HEK293T (cell line): ENCODE measurements at regions not wholly inside any gene's neighbourhood (a gene's known extent, or its start where the extent isn't known, plus 50 kb on each side); places are given as distances from the start of the nearest gene placed in this dataset.
"Not testable (repeated sequence)": the region's sequence is repeated elsewhere in the genome, so short reads cannot be mapped to it uniquely, and the experiment has no call there.

Experiments
- CTCF ChIA-PET: fragments of 350-600 bp; formaldehyde crosslinking; extraction: SDS; loops from one replicate; lab custom pipeline; 2021; ENCODE audit warnings: antibody characterized with exemption, inconsistent platforms; lab: Yijun Ruan, JAX
- POLR2A ChIA-PET: fragments of 350-600 bp; formaldehyde crosslinking; extraction: SDS; loops from one replicate; lab custom pipeline; 2020; ENCODE audit warnings: antibody characterized with exemption, inconsistent platforms; lab: Yijun Ruan, JAX
- DNase-seq: peaks from one replicate; pipeline ENCODE4 v3.0.0; 2012; ENCODE audit warnings: mixed read lengths; ENCODE audit errors: extremely low spot score
- ARNT ChIP-seq: fragments of 450-650 bp; IDR thresholded peaks from 2 replicates; pipeline ENCODE4 v1.6.1; 2017; ENCODE audit warnings: mild to moderate bottlenecking
- BHLHE40 ChIP-seq: fragments of 450-650 bp; IDR thresholded peaks from 2 replicates; pipeline ENCODE4 v1.6.1; 2016; ENCODE audit warnings: mild to moderate bottlenecking, moderate library complexity, borderline replicate concordance
- CTBP1 ChIP-seq: fragments of 450-650 bp; IDR thresholded peaks from 2 replicates; pipeline ENCODE4 v1.6.1; 2016; ENCODE audit warnings: borderline replicate concordance
- ELF4 ChIP-seq: fragments of 450-650 bp; IDR thresholded peaks from 2 replicates; pipeline ENCODE4 v1.6.1; 2017; ENCODE audit warnings: antibody characterized with exemption
- FOXA1 ChIP-seq: fragments of 450-650 bp; IDR thresholded peaks from 2 replicates; pipeline ENCODE4 v1.6.1; 2016; ENCODE audit warnings: mild to moderate bottlenecking
- FOXK2 ChIP-seq: fragments of 450-650 bp; IDR thresholded peaks from 2 replicates; pipeline ENCODE4 v1.6.1; 2016; ENCODE audit warnings: mild to moderate bottlenecking
- FOXM1 ChIP-seq: fragments of 450-650 bp; IDR thresholded peaks from 2 replicates; pipeline ENCODE4 v1.6.1; 2017; ENCODE audit warnings: mild to moderate bottlenecking, borderline replicate concordance
- HDGF ChIP-seq: fragments of 450-650 bp; IDR thresholded peaks from 2 replicates; pipeline ENCODE4 v1.6.1; 2017; ENCODE audit warnings: antibody characterized with exemption, borderline replicate concordance
- L3MBTL2 ChIP-seq: fragments of 450-650 bp; conservative IDR thresholded peaks from 2 replicates; pipeline ENCODE4 v1.6.1; 2016; ENCODE audit warnings: mild to moderate bottlenecking
- LEF1 ChIP-seq: fragments of 450-650 bp; IDR thresholded peaks from 2 replicates; pipeline ENCODE4 v1.6.1; 2017; ENCODE audit warnings: mild to moderate bottlenecking, borderline replicate concordance
- NFRKB ChIP-seq: fragments of 450-650 bp; IDR thresholded peaks from 2 replicates; pipeline ENCODE4 v1.6.1; 2016; ENCODE audit warnings: mild to moderate bottlenecking, moderate library complexity
- SP1 ChIP-seq: fragments of 450-650 bp; IDR thresholded peaks from 2 replicates; pipeline ENCODE4 v1.6.1; 2017
- SUZ12 ChIP-seq: fragments of 450-650 bp; IDR thresholded peaks from 2 replicates; pipeline ENCODE4 v1.6.1; 2016; ENCODE audit warnings: mild to moderate bottlenecking
- TARDBP ChIP-seq: fragments of 450-650 bp; IDR thresholded peaks from 2 replicates; pipeline ENCODE4 v1.6.1; 2016
- ZNF384 ChIP-seq: fragments of 450-650 bp; IDR thresholded peaks from 2 replicates; pipeline ENCODE4 v1.6.1; 2016
- TF ChIP-seq, protein P1 (sequence below): fragments of 450-650 bp; IDR thresholded peaks from 2 replicates; pipeline ENCODE4 v1.6.1; 2016

DNA sequence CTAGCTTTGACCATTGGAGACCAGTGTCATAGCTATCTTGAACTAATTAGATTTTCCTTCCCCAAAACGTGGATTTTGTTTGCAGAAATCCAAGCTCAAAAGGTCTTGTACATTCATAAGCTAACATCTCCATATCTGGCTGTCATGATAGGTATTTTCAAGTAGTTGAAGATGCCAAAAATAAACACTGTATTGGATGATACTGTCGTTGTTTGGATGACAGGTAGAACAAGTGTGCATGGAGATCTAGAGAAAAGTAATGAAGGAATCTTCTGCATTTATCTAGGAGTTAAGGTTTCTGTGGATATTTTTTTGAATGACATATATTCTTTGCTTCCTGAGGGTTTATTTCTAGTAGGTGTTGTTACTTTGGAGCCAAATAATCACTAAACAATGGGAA, 1696.1 kb downstream of the SI start:
- no peak for DNase-seq
- ChIA-PET POLR2A (no interaction called here), CTCF (no interaction called here)
- TF ChIP-seq ELF4 = no peak
- no peak for TF ChIP-seq BHLHE40
- no peak for TF ChIP-seq CTBP1
- TF ChIP-seq L3MBTL2 = no peak
- TF ChIP-seq TARDBP = no peak
- no peak for TF ChIP-seq HDGF
- no peak for TF ChIP-seq ZNF384
- no peak for TF ChIP-seq FOXK2
- TF ChIP-seq SP1 = no peak

DNA sequence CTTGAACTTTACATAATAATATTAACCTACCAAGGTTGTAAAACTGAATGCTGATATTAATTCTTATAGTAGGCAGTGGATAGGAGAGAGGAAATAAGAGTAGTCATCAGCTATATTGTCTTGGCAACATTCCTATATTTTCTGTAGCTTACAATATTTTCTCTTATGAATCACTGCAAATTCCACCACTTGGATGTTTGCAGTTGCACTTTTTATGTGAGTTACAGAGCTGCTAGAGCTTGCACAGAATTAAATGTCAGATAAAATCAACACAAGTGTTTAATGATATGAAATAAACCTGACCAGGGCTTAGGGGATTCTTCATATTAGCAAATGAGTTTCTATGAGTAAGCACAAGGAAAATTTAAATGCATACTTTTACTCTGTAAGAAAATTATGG, 1710.1 kb downstream of the SI start:
- TF ChIP-seq TARDBP = no peak
- ChIA-PET CTCF (no interaction called here), POLR2A (no interaction called here)
- no peak for DNase-seq

DNA sequence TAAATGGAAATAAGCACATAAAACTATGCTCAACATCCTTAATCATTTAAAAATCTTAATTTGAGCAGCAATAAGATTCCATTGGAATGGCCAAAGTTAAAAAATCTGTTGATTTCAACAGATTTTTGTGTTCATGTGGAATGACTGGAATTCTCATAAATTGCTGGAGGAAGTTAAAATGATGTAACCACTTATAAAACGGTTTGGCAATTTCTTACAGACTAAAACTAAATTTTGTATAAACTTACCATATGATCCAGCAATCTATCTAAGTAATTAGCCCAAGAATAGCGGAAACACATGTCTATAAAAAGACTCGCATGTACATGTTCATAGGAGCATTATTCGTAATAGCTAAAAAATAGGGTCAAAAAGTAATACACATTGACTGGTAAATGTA, 1713.6 kb downstream of the SI start:
- TF ChIP-seq TARDBP = no peak
- no peak for TF ChIP-seq FOXM1
- DNase-seq = no peak
- ChIA-PET CTCF (no interaction called here), POLR2A (no interaction called here)

DNA sequence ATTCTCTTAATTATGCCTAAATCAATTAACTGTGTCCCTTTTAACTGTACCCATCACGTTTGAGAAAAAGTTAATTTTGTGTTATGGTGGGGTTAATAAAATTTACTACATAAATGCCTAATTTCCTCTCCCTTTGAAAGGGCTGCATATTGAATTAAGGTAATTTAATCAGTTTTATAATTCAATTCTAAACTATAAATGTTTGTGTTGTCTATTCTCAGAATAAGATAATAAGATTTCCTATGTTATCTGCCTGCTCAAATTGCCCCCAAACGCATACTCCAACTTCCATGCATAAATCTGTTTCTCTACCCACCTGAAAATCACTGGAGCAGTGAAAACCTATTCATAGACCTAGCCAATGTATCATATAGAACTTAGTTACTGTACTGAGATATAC, 1716.1 kb downstream of the SI start:
- DNase-seq = no peak
- CTCF ChIA-PET = interaction anchor here (0.6 kb wide), 1 partner anchor 14 kb away, joined by 3 read pairs; no protein-coding TSS in a partner anchor
- POLR2A ChIA-PET = no interaction called here
- TF ChIP-seq CTBP1 (no peak), ARNT (no peak), LEF1 (no peak), HDGF (no peak), SUZ12 (no peak), TARDBP (no peak), FOXM1 (no peak), BHLHE40 (no peak)

DNA sequence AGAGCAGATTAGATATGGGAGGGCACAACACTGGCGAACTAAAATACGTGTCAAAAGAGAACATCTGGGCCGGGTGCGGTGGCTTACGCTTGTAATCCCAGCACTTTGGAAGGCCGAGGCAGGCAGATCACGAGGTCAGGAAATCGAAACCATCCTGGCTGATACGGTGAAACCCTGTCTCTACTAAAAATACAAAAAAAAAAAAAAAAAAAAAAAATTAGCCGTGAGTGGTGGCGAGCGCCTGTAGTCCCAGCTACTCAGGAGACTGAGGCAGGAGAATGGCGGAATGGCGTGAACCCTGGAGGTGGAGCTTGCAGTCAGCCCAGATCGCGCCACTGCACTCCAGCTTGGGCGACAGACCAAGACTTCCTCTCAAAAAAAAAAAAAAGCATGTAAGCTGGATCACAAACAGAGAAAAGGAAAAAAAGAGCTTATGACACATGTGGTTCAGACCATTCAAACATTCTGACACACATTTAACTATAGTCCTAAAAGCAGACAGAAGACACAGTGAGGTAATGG, 1716.9 kb downstream of the SI start:
- DNase-seq, POLR2A ChIA-PET: not testable (repeated sequence)
- CTCF ChIA-PET = interaction anchor here (0.6 kb wide), 1 partner anchor 13 kb away, joined by 3 read pairs; no protein-coding TSS in a partner anchor

DNA sequence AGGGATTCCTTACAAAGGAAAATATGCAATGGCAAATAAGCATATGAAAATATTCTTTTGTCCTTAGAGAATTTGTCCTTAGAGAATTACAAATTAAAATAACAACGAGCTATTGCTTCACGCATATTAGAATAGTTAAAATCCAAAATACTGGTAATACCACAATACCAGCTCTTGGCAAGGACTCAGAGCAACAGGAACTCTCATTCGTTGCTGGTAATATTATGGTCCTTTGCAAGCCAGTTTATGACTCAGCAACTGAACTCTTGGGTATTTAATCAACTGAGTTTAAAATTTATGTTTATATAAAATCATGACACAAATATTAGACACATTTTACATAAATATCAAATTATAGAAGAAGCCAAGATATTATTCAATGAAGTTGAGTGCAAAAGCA, 1730.4 kb downstream of the SI start:
- ChIA-PET POLR2A (no interaction called here), CTCF (interaction anchor here (0.7 kb wide), 1 partner anchor 14 kb away, joined by 3 read pairs; no protein-coding TSS in a partner anchor)
- DNase-seq = no peak
- TF ChIP-seq FOXM1 (no peak), BHLHE40 (no peak), CTBP1 (no peak), TARDBP (no peak), SP1 (no peak), ELF4 (no peak)

DNA sequence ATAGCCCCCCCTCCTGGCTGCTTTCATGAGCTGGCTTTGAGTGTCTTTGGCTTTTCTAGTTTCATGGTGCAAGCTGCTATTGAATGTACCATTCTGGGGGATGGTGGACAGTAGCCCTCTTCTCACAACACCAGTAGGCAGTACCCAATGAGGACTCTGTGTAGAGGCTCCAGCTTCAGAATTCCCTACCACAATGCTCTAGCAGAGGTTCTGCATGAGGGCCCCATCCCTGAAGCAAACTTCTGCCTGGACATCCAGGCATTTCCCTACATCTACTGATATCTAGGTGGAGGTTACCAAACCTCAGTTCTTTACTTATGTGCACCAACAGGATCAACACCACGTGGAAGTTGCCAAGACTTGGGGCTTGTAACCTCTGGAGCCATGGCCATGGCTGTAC, 1742.9 kb downstream of the SI start:
- no peak for DNase-seq
- POLR2A ChIA-PET = no interaction called here
- CTCF ChIA-PET = no interaction called here
- TF ChIP-seq HDGF = no peak

DNA sequence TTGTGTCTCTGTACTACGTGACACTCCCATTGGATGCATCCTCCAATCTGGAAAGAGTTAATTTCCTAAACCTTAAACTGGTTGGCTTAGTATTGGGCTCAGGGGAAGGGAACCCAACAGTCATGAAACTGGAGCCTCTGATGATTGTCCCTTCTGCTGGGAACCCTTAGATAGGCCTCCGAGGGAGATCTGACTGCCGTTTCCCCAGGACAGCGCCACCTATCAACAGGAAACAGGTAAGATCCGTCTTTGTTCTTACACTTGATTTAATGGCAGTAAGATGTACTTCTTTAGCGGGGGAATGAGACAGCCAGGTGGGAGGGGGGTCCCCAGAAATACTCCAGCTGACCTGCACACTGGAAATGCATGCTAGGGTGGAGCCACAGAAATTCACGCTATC, 1749.6 kb downstream of the SI start:
- TF ChIP-seq BHLHE40 = no peak
- no peak for TF ChIP-seq ELF4
- no peak for TF ChIP-seq SP1
- TF ChIP-seq, protein P1, sequence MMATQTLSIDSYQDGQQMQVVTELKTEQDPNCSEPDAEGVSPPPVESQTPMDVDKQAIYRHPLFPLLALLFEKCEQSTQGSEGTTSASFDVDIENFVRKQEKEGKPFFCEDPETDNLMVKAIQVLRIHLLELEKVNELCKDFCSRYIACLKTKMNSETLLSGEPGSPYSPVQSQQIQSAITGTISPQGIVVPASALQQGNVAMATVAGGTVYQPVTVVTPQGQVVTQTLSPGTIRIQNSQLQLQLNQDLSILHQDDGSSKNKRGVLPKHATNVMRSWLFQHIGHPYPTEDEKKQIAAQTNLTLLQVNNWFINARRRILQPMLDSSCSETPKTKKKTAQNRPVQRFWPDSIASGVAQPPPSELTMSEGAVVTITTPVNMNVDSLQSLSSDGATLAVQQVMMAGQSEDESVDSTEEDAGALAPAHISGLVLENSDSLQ = no peak
- no peak for TF ChIP-seq ZNF384
- TF ChIP-seq SUZ12 = no peak
- no peak for TF ChIP-seq FOXK2
- TF ChIP-seq FOXM1 = no peak
- TF ChIP-seq ARNT = no peak
- TF ChIP-seq LEF1 = no peak
- no peak for TF ChIP-seq HDGF
- no peak for TF ChIP-seq NFRKB
- no peak for TF ChIP-seq CTBP1
- TF ChIP-seq L3MBTL2 = no peak
- no peak for TF ChIP-seq FOXA1
- no peak for TF ChIP-seq TARDBP
- POLR2A ChIA-PET = no interaction called here
- no peak for DNase-seq
- CTCF ChIA-PET = no interaction called here

DNA sequence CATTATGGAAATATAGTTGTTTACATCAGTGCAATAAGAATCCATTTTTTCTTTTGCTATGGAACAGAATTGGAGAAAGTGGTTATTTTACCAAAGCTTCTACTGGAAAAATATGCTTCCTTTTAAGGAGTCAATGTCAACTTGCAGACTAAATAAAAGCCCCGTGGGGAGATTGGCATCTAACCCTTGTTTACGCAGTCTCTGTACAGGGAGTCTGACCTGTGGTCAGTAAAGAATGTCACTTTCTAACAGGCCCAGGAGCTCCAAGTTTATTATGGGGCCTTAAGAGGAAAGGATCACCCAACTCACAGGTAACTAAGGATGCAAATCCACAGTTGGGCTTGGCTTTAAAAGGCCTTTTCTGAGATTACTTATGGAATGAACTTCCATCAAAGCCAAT, 1751.2 kb downstream of the SI start:
- POLR2A ChIA-PET = no interaction called here

More for the DNA sequence above, 1751.2 kb downstream of the SI start:
- DNase-seq = no peak
- CTCF ChIA-PET = no interaction called here
- TF ChIP-seq NFRKB = no peak
- TF ChIP-seq ARNT = no peak
- no peak for TF ChIP-seq SP1
- no peak for TF ChIP-seq LEF1
- TF ChIP-seq ELF4 = no peak
- TF ChIP-seq L3MBTL2 = no peak
- TF ChIP-seq FOXK2 = no peak
- TF ChIP-seq, protein P1 = no peak
- TF ChIP-seq FOXM1 = no peak
- no peak for TF ChIP-seq SUZ12
- TF ChIP-seq CTBP1 = no peak
- TF ChIP-seq ZNF384 = no peak
- no peak for TF ChIP-seq HDGF
- TF ChIP-seq FOXA1 = no peak
- no peak for TF ChIP-seq TARDBP
- no peak for TF ChIP-seq BHLHE40
